ENCODE measurements at regions not wholly inside any gene's neighbourhood (a gene's known extent, or its start where the extent isn't known, plus 50 kb on each side); places are given as distances from the start of the nearest gene placed in this dataset.

GRCh38 chr4:98827661-98828060 lies 101.3 kb downstream of the EIF4E start:
- no peak for TF ChIP-seq POLR2A (IDR thresholded peaks at IDR 0.05)
- TF ChIP-seq CTCF (IDR thresholded peaks at IDR 0.05) = no peak

All from testis (tissue), 2 donors.